Ovary (tissue), 7 donors: ENCODE measurements at regions not wholly inside any gene's neighbourhood (a gene's known extent, or its start where the extent isn't known, plus 50 kb on each side); places are given as distances from the start of the nearest gene placed in this dataset.

Source experiments
- DNase-seq, 5 donors: peaks; one replicate each; pipeline ENCODE4 v3.0.0-alpha.2; 2019 to 2020
- H3K27ac ChIP-seq, 2 donors: fragments of 200-600 bp; one replicate each; pipeline versions ENCODE4 v1.5.1 to v1.8.0; 2019 to 2022
- H3K27me3 ChIP-seq: fragments of 200-600 bp; one replicate; pipeline ENCODE4 v1.8.0; 2022
- H3K36me3 ChIP-seq: fragments of 200-600 bp; sonication (generic); one replicate; pipeline ENCODE4 v1.5.1; 2019
- H3K4me1 ChIP-seq: one replicate; pipeline ENCODE4 v1.8.1; 2013; ENCODE audit warnings: mild to moderate bottlenecking, moderate library complexity; ENCODE audit not compliant: insufficient read depth
- H3K4me3 ChIP-seq: fragments of 200-600 bp; sonication (generic); one replicate; pipeline ENCODE4 v1.5.1; 2017
- H3K9me3 ChIP-seq, 2 donors: fragments of 200-600 bp in 1 of 2; sonication (generic) in 1 of 2; one replicate each; pipeline versions ENCODE4 v1.5.1 to v1.8.1; 2013 to 2019; ENCODE audit warnings: mild to moderate bottlenecking in 1 of 2, moderate library complexity in 1 of 2
- EP300 ChIP-seq: sonication (generic); formaldehyde crosslinking; IDR thresholded peaks from one replicate; pipeline ENCODE4 v1.6.1; 2017; ENCODE audit warnings: antibody characterized with exemption
- POLR2A ChIP-seq: fragments of 450-650 bp; IDR thresholded peaks from one replicate; pipeline ENCODE4 v1.6.1; 2017; ENCODE audit warnings: antibody characterized with exemption, mild to moderate bottlenecking, moderate library complexity
- WGBS, 3 donors: extraction: QIAGEN DNeasy Blood & Tissue Kit in 1 of 3; methylation state at CpG; one replicate each; pipeline versions ENCODE4 v1.1.5 to v1.1.7; 2013 to 2017; 5-methylcytosine and 5-hydroxymethylcytosine counted together
- intact Hi-C, 4 donors: fragments of 100-400 bp; cut with DNase I; formaldehyde crosslinking; loops; one replicate each; pipeline versions ENCODE4 v1.11.0 to v1.15.1; 2022 to 2023
- TF ChIP-seq, protein P1 (sequence below), 3 donors: fragments of 450-650 bp in 2 of 3; fragments of 200-600 bp in 1 of 3; IDR thresholded peaks; one replicate each; pipeline versions ENCODE4 v1.5.1 to v1.8.0; 2016 to 2022; ENCODE audit warnings: antibody characterized with exemption in 3 of 3, mild to moderate bottlenecking in 1 of 3
- donor health status: DM: no; HTN: no; CAD: no; lungs with moderate emphysema.
- donor health status: DM: no; HTN: no; CAD: no.
- donor health status: Bipolar disorder and iron deficiency.
- donor health status: DM: no; HTN: no; CAD: no.
- donor health status: DM: yes; HTN: yes; CAD: no.

- DNase-seq: no peak
- Histone ChIP-seq H3K36me3 (no peaks in the 10 kb centered on the region), H3K4me1 (no peaks in the 10 kb centered on the region), H3K9me3 (no peaks in the 10 kb centered on the region), H3K4me3 (no peak overlapping the region), H3K27ac (no peak overlapping the region), H3K27me3 (no peaks in the 10 kb centered on the region)
- TF ChIP-seq, protein P1, sequence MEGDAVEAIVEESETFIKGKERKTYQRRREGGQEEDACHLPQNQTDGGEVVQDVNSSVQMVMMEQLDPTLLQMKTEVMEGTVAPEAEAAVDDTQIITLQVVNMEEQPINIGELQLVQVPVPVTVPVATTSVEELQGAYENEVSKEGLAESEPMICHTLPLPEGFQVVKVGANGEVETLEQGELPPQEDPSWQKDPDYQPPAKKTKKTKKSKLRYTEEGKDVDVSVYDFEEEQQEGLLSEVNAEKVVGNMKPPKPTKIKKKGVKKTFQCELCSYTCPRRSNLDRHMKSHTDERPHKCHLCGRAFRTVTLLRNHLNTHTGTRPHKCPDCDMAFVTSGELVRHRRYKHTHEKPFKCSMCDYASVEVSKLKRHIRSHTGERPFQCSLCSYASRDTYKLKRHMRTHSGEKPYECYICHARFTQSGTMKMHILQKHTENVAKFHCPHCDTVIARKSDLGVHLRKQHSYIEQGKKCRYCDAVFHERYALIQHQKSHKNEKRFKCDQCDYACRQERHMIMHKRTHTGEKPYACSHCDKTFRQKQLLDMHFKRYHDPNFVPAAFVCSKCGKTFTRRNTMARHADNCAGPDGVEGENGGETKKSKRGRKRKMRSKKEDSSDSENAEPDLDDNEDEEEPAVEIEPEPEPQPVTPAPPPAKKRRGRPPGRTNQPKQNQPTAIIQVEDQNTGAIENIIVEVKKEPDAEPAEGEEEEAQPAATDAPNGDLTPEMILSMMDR (IDR thresholded peaks at IDR 0.05): no peak
- no peak for TF ChIP-seq POLR2A
- TF ChIP-seq EP300: no peak
- intact Hi-C loops: no loop called here
Measured at GRCh38 chr5:159420940-159421339, 90.7 kb upstream of the IL12B start.

DNA sequence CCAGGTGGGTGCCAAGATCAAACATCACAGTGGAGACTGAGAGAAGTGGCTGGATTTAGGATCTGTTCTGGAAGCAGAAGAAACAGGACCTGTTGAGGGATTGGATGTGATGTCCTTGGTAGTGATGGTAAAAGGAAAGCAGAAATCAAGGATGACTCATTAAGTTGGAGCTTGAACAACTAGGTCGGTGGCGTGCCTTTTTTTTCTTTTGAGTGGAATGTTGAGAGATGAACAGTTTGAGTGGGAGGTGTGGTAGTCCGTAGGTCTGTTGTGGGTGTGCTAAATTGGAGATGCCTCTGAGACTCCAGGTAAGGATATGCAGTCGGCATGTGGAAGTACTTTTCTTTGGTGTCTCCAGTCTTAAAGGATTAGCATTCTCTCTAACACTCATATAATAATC, 92.1 kb upstream of the IL12B start:
- no peaks in the 10 kb centered on the region for H3K27me3 ChIP-seq
- H3K4me3 ChIP-seq: no peak overlapping the region
- TF ChIP-seq, protein P1 (IDR thresholded peaks at IDR 0.05): no peak
- TF ChIP-seq POLR2A (no peak), EP300 (no peak)
- DNase-seq: no peak
- H3K9me3 ChIP-seq: no peaks in the 10 kb centered on the region
- H3K4me1 ChIP-seq: no peaks in the 10 kb centered on the region
- 26 to 29% (median 26%) methylated on average over 4 of the region's 4 CpGs for WGBS, 3 donors
- H3K36me3 ChIP-seq: no peaks in the 10 kb centered on the region
- H3K27ac ChIP-seq: no peak overlapping the region
- intact Hi-C loops: no loop called here

- H3K27ac ChIP-seq: no peak overlapping the region
- no peak for TF ChIP-seq EP300
- TF ChIP-seq, protein P1 (IDR thresholded peaks at IDR 0.05): no peak
- TF ChIP-seq POLR2A: no peak
- no peak overlapping the region for H3K4me3 ChIP-seq
- intact Hi-C loops: no loop called here
- no peaks in the 10 kb centered on the region for H3K36me3 ChIP-seq
- H3K27me3 ChIP-seq: no peaks in the 10 kb centered on the region
- H3K9me3 ChIP-seq: no peaks in the 10 kb centered on the region
- 88 to 91% (median 89%) methylated on average over 2 of the region's 2 CpGs for WGBS, 3 donors
- no peak for DNase-seq
- H3K4me1 ChIP-seq: no peaks in the 10 kb centered on the region
Measured at GRCh38 chr5:159422910-159423309, 92.6 kb upstream of the IL12B start.

- DNase-seq: no peak
- TF ChIP-seq, protein P1 (IDR thresholded peaks at IDR 0.05): no peak
- no peak for TF ChIP-seq POLR2A
- no peak for TF ChIP-seq EP300
- Histone ChIP-seq H3K27me3 (no peaks in the 10 kb centered on the region), H3K4me1 (no peaks in the 10 kb centered on the region), H3K27ac (no peak overlapping the region), H3K4me3 (no peak overlapping the region), H3K36me3 (no peaks in the 10 kb centered on the region), H3K9me3 (no peaks in the 10 kb centered on the region)
- WGBS, 3 donors: 86 to 88% (median 86%) methylated on average over 6 of the region's 6 CpGs
- intact Hi-C loops: no loop called here
Measured at GRCh38 chr5:159424123-159424522, 93.8 kb upstream of the IL12B start.

GRCh38 chr5:159426694-159427093, 96.4 kb upstream of the IL12B start:
- no peak overlapping the region for H3K4me3 ChIP-seq
- TF ChIP-seq, protein P1 (IDR thresholded peaks at IDR 0.05): no peak
- no peak for TF ChIP-seq POLR2A
- TF ChIP-seq EP300: no peak
- WGBS, 3 donors: 92 to 96% (median 93%) methylated on average over 3 of the region's 3 CpGs
- no peak for DNase-seq
- no peak overlapping the region for H3K27ac ChIP-seq
- no peaks in the 10 kb centered on the region for H3K4me1 ChIP-seq
- no peaks in the 10 kb centered on the region for H3K27me3 ChIP-seq
- no peaks in the 10 kb centered on the region for H3K36me3 ChIP-seq
- intact Hi-C loops: no loop called here
- no peaks in the 10 kb centered on the region for H3K9me3 ChIP-seq
